ENCODE measurements at regions not wholly inside any gene's neighbourhood (a gene's known extent, or its start where the extent isn't known, plus 50 kb on each side); places are given as distances from the start of the nearest gene placed in this dataset.

DNA sequence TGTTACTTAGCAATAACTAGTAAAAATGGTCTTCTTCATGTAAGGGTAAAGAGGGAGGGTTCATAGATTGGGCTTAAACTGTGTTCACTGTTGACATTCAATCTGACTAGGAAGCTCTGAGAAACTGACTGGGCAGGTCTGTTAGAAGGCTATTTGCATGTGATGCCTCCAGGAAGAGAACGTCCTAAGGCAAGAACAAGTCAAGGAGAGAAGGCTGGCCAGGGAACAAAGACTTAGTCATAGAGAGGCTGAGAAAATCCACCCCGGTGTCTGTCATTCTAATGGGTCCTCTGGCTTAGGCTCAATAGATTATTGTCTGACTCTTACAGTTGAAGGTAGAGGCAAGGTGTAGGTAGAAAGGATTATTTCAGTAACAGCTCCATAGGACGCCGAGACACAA lies 50.3 kb upstream of the CD44 start:
- Histone ChIP-seq H3K27me3 (ENCODE audit: control insufficient read depth in 4 of 4, insufficient read depth in 4 of 4, low read length in 3 of 4) (no peaks in the 10 kb centered on the region), H3K4me3 (ENCODE audit: low read depth in 1 of 3, low read length in 3 of 3) (no peak overlapping the region), H3K9ac (ENCODE audit: low read depth in 1 of 2, low read length in 2 of 2) (no peak overlapping the region), H3K36me3 (ENCODE audit: control insufficient read depth in 4 of 4, insufficient read depth in 3 of 4, low read depth in 1 of 4, low read length in 3 of 4) (no peaks in the 10 kb centered on the region), H3K4me1 (ENCODE audit: control insufficient read depth in 4 of 4, insufficient read depth in 4 of 4, low read length in 3 of 4) (no peaks in the 10 kb centered on the region), H3K9me3 (ENCODE audit: control insufficient read depth in 4 of 4, low read length in 3 of 4) (no peaks in the 10 kb centered on the region), H3K27ac (ENCODE audit: low read depth in 1 of 2, low read length in 2 of 2) (no peak overlapping the region)
- WGBS: 92% methylated on average over 4 of the region's 4 CpGs
- no peak for DNase-seq (ENCODE audit: low spot score)
- TF ChIP-seq JUND (IDR thresholded peaks at IDR 0.05) (no peak), YY1 (IDR thresholded peaks at IDR 0.05) (no peak), HNF4G (IDR thresholded peaks at IDR 0.05) (no peak), RAD21 (IDR thresholded peaks at IDR 0.05) (no peak), RXRA (IDR thresholded peaks at IDR 0.05) (no peak), EGR1 (IDR thresholded peaks at IDR 0.05; ENCODE audit: low read depth in 2 of 2) (no peak), GABPA (IDR thresholded peaks at IDR 0.05 in 1 of 2, conservative IDR thresholded peaks at IDR 0.05 in 1 of 2) (no peak)
- TF ChIP-seq, protein P1, sequence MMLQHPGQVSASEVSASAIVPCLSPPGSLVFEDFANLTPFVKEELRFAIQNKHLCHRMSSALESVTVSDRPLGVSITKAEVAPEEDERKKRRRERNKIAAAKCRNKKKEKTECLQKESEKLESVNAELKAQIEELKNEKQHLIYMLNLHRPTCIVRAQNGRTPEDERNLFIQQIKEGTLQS (IDR thresholded peaks at IDR 0.05): no peak
- TF ChIP-seq, protein P2, sequence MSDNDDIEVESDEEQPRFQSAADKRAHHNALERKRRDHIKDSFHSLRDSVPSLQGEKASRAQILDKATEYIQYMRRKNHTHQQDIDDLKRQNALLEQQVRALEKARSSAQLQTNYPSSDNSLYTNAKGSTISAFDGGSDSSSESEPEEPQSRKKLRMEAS (IDR thresholded peaks at IDR 0.05): no peak
- TF ChIP-seq, protein P3, sequence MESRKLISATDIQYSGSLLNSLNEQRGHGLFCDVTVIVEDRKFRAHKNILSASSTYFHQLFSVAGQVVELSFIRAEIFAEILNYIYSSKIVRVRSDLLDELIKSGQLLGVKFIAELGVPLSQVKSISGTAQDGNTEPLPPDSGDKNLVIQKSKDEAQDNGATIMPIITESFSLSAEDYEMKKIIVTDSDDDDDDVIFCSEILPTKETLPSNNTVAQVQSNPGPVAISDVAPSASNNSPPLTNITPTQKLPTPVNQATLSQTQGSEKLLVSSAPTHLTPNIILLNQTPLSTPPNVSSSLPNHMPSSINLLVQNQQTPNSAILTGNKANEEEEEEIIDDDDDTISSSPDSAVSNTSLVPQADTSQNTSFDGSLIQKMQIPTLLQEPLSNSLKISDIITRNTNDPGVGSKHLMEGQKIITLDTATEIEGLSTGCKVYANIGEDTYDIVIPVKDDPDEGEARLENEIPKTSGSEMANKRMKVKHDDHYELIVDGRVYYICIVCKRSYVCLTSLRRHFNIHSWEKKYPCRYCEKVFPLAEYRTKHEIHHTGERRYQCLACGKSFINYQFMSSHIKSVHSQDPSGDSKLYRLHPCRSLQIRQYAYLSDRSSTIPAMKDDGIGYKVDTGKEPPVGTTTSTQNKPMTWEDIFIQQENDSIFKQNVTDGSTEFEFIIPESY (IDR thresholded peaks at IDR 0.05): no peak
